ENCODE measurements at regions not wholly inside any gene's neighbourhood (a gene's known extent, or its start where the extent isn't known, plus 50 kb on each side); places are given as distances from the start of the nearest gene placed in this dataset.

GRCh38 chr12:107560165-107560898 is 125.3 kb upstream of the PWP1 start:
- no peak for TF ChIP-seq CTCF (conservative IDR thresholded peaks at IDR 0.05; ENCODE audit: low read depth, low read length)
- TF ChIP-seq EZH2 (IDR thresholded peaks at IDR 0.05; ENCODE audit: low read length, unreplicated experiment) = no peak

Measured in PC-3 (cell line).